Heart right ventricle (tissue), 16 donors: ENCODE measurements at regions not wholly inside any gene's neighbourhood (a gene's known extent, or its start where the extent isn't known, plus 50 kb on each side); places are given as distances from the start of the nearest gene placed in this dataset.

Source experiments
- ATAC-seq, 8 donors: fragments of 200-7000 bp; cut with Tn5 transposase; one replicate each; pipeline ENCODE4 v1.9.1; 2020; ENCODE audit warnings: mild to moderate bottlenecking in 8 of 8, moderate library complexity in 8 of 8, moderate number of reproducible peaks in 1 of 8
- DNase-seq, 2 donors: peaks; one replicate each; pipeline ENCODE4 v3.0.0-alpha.2; 2020
- H3K27ac ChIP-seq, 10 donors: fragments of 200-600 bp; sonication (generic) in 2 of 10; one replicate each; pipeline versions ENCODE4 v1.5.0 to v1.8.0; 2020 to 2022; ENCODE audit warnings: mild to moderate bottlenecking in 3 of 10
- H3K27me3 ChIP-seq, 7 donors: fragments of 200-600 bp; one replicate each; pipeline ENCODE4 v1.8.0; 2021 to 2022; ENCODE audit warnings: mild to moderate bottlenecking in 2 of 7
- H3K36me3 ChIP-seq, 9 donors: fragments of 200-600 bp; sonication (generic) in 1 of 9; one replicate each; pipeline versions ENCODE4 v1.5.0 to v1.8.0; 2020 to 2022; ENCODE audit warnings: mild to moderate bottlenecking in 2 of 9
- H3K4me1 ChIP-seq, 9 donors: fragments of 200-600 bp; sonication (generic) in 1 of 9; one replicate each; pipeline versions ENCODE4 v1.5.0 to v1.8.0; 2020 to 2022; ENCODE audit warnings: mild to moderate bottlenecking in 4 of 9
- H3K4me3 ChIP-seq, 10 donors: fragments of 200-600 bp; sonication (generic) in 2 of 10; one replicate each; pipeline versions ENCODE4 v1.5.0 to v1.8.0; 2020 to 2022; ENCODE audit warnings: mild to moderate bottlenecking in 7 of 10, moderate library complexity in 2 of 10
- H3K9me3 ChIP-seq, 11 donors: fragments of 200-600 bp in 10 of 11; sonication (generic) in 2 of 11; one replicate each; pipeline versions ENCODE4 v1.5.0 to v1.8.0; 2013 to 2022; ENCODE audit warnings: mild to moderate bottlenecking in 2 of 11, control low read depth in 1 of 11, moderate library complexity in 1 of 11
- CTCF ChIP-seq, 9 donors: fragments of 200-600 bp; sonication (generic) in 2 of 9; IDR thresholded peaks; one replicate each; pipeline versions ENCODE4 v1.5.0 to v1.8.0; 2021 to 2022; ENCODE audit warnings: antibody characterized with exemption in 9 of 9, mild to moderate bottlenecking in 5 of 9, moderate library complexity in 1 of 9
- WGBS, 2 donors: extraction: QIAGEN DNeasy Blood & Tissue Kit; methylation state at CpG; one replicate each; pipeline ENCODE4 v1.1.7; 2013; ENCODE audit warnings: inconsistent platforms in 1 of 2; 5-methylcytosine and 5-hydroxymethylcytosine counted together
- intact Hi-C, 10 donors: fragments of 100-400 bp; cut with DNase I; formaldehyde crosslinking; loops; one replicate each; pipeline versions ENCODE4 v1.11.1 to v1.14.2; 2022
- donor health status: Arrhythmogenic right ventricular cardiomyopathy.
- donor health status: ischemic (EF 13 %, LVEDD 7.1; RV severe dilation, severe dysfunction).
- donor health status: healthy with polysubstance abuse.
- donor health status: DM: no; HTN: yes; CAD: no.
- donor health status: DM: no; HTN: no; CAD: no.
- donor health status: ischemic (EF 25% LVEDD 6.9; RV normal size, moderate dysfunction).
- donor health status: ischemic (EF 25% LVEDD 5.7; RV mildly dilated, moderate dysfunction).
- donor health status: healthy.
- donor health status: DM: yes; HTN: yes; CAD: no.
- donor health status: Ischemic cardiomyopathy.
- donor health status: ischemic (EF 35%, LVEDD 5.7; RV mildly dilated, moderate dysfunction).
- donor health status: nonischemic (EF 11% LVEDD 7.7; RV severe dilation, severe dysfunction).
- donor health status: DM: yes; HTN: yes; CAD: no.
- donor health status: PGD.
- donor health status: ischemic (EF 29% LVEDD 5.4; RV normal size, mild dysfunction).
- donor health status: nonischemic (EF 23%, LVEDD 6.1; RV moderate dilation, normal function).

- Histone ChIP-seq H3K4me3 (no peak overlapping the region), H3K9me3 (no peaks in the 10 kb centered on the region), H3K4me1 (no peaks in the 10 kb centered on the region), H3K27me3 (peaks cover 0 to 18% (median 0%) of the 10 kb centered on the region in 7 donors), H3K27ac (no peak overlapping the region), H3K36me3 (no peaks in the 10 kb centered on the region)
- TF ChIP-seq CTCF (IDR thresholded peaks at IDR 0.05) = no peak
- ATAC-seq (no peak), DNase-seq (no peak)
- 79 to 83% methylated on average over 4 of the region's 4 CpGs for WGBS, 2 donors
- intact Hi-C loops = no loop called here
Measured at GRCh38 chr2:66058675-66059074, 376.2 kb upstream of the MEIS1 start.

GRCh38 chr2:66057844-66058243, 377.1 kb upstream of the MEIS1 start:
- Histone ChIP-seq H3K36me3 (no peaks in the 10 kb centered on the region), H3K4me1 (no peaks in the 10 kb centered on the region), H3K9me3 (no peaks in the 10 kb centered on the region), H3K27me3 (peaks cover 0 to 18% (median 0%) of the 10 kb centered on the region in 7 donors), H3K27ac (no peak overlapping the region), H3K4me3 (no peak overlapping the region)
- DNase-seq (no peak), ATAC-seq (no peak)
- 87 to 89% methylated on average over 1 of the region's 1 CpG for WGBS, 2 donors
- TF ChIP-seq CTCF (IDR thresholded peaks at IDR 0.05) = no peak
- intact Hi-C loops = no loop called here

- Histone ChIP-seq H3K4me3 (no peak overlapping the region), H3K36me3 (no peaks in the 10 kb centered on the region), H3K9me3 (no peaks in the 10 kb centered on the region), H3K27me3 (peaks cover 0 to 6% (median 0%) of the 10 kb centered on the region in 7 donors), H3K4me1 (no peaks in the 10 kb centered on the region), H3K27ac (no peak overlapping the region)
- intact Hi-C loops = no loop called here
- ATAC-seq (no peak), DNase-seq (no peak)
- TF ChIP-seq CTCF (IDR thresholded peaks at IDR 0.05) = peak in 2 of 9 donors; percentile 10 to 11
- WGBS, 2 donors = 46 to 57% methylated on average over 5 of the region's 5 CpGs
Measured at GRCh38 chr2:66050392-66050791, 384.5 kb upstream of the MEIS1 start.

GRCh38 chr2:66048667-66049066, 386.3 kb upstream of the MEIS1 start:
- no peaks in the 10 kb centered on the region for H3K36me3 ChIP-seq
- no peak overlapping the region for H3K27ac ChIP-seq
- 91 to 92% methylated on average over 3 of the region's 3 CpGs for WGBS, 2 donors
- H3K4me3 ChIP-seq = no peak overlapping the region
- ATAC-seq = no peak
- intact Hi-C loops = no loop called here
- no peaks in the 10 kb centered on the region for H3K4me1 ChIP-seq
- TF ChIP-seq CTCF (IDR thresholded peaks at IDR 0.05) = no peak
- H3K9me3 ChIP-seq = no peaks in the 10 kb centered on the region
- H3K27me3 ChIP-seq = peaks cover 0 to 6% (median 0%) of the 10 kb centered on the region in 7 donors
- DNase-seq = no peak
